ENCODE measurements at regions not wholly inside any gene's neighbourhood (a gene's known extent, or its start where the extent isn't known, plus 50 kb on each side); places are given as distances from the start of the nearest gene placed in this dataset.

DNA sequence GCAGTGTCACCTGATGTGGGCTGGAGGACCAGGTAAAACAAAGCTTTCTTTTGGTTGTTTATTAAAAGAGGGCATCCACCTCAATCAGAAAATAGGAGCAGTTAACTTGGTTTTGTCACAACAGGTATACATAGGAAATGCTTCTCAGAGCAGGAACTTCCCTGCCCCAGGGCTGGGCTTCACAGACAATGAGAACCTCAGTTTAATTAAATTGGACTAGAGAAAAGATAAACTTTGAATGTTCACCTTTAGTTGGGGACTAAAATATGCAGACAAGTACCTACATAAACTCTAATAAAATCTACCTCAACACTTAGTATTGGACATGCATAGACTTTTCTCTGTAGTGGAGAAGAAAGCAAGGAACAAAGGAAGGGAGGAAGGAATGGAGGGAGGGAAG, 392.0 kb downstream of the ENC1 start:
- DNase-seq, result no peak

DNA sequence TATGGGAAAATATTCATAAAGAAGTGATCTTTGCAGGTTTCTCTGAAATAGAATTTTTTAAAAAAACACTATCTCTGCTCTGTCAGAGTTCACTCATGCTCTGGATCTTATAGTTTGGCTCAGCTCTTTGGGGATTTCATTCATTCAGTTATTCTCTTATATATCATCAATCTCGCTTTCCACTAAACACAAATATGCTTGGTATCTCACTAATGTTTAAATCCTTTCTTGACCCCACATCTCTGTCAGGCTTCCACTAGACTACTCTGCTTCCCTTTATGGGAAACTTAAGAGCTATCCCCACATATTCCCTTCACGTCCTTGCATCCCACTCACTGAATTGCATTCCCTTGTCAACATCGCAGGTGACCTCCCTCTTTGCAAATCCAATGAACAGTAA, 396.1 kb downstream of the ENC1 start:
- no peak for DNase-seq

DNA sequence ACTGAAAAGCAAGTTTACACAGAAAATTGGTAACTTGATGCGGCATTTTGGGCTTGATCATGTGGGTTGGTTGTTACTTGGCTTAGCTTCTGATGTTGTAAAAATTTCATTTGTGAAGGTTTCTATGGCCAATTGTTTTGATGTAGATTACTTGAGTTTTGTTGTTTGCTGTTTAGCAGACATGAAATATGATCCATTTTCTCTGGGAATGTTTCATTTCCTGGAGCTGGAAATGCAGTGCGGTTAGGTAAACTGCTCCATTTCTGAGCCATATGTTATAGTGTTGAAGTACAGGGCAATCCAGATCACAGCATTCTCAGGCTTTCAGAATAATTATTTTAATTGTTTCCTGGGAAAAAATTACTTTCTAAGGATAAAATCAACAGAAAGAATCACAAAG, 396.9 kb downstream of the ENC1 start:
- DNase-seq, result no peak

DNA sequence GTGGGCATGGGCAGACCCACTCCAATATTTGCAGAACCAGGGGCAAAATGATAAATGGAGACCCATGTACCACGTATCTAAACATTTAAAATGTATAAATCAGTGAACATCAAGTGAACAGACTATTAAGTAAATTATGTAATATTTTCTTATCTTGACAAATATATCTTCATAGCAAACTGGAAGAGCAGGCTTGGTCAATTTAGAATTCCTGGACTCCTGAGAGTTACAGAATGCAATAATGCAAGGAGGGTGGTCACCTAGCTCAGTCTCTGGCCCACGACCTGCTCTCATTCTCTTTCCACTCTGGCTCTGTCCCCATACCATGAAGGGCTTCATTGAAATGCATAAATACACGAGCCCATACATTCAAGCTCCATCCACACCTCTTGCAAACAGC, 398.0 kb downstream of the ENC1 start:
- DNase-seq, result no peak

DNA sequence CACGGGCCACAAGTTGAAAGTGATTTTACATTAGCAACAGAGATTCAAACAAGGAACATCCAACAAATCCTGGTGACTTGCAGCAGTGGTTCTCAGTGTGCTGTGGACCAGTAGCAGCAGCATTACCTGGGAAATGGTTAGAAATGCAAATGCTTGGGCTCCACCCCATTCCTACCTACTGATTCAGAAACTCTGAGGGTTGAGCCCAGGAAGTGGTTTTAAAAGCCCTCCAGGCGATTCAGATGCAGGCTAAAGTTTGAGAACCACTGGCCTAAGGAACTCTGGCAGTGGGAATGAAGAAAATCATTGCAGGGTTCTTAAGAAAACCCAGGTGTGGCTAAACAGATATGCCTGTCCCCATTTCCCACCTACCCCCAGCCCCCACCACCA, 398.8 kb downstream of the ENC1 start:
- DNase-seq, result no peak

DNA sequence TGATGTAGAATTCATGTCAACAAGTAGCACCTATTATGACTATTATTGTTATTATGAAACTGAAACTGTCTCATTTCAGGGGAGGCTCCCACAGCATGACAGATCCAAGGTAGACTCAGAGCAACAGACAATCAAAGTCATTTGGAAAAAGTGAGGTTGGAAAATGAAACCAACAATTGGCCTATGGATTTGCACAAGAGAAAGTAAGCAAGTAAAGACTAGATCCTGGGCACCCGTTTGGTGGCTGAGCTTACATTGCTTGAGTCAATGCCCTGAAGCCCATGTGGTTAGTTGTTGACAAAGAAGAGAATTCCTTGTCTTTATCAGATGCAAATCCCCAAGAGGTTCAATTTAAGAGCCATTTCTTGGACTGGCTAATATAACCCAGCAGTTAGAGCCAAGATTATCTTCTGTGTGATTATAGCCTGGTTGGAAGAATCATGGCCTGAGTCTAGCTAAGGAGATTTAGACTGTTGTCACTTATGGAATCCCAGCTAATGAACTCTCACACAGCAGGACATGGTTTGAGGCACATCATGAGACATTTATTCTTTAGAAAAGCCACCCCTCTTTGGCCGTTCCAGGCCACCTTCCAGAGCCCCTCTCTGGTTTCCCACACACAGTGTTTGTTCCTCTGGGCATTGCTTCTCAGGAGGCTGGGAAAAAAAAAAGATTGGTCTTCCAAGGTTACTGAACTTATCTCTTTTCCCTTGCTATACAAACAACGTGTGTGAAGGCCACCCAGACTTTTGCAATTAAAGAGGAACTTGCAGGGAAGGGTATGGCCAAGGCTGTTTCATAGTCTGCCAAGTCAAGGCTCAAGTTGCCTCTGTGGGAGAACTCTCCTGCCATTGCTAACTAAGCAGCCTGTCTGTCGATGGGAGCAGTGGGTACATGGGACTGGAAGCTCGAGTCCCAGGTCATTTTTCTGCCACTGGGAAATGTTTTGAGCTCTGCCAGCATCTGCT, 399.5 kb downstream of the ENC1 start:
- DNase-seq, result no peak

DNA sequence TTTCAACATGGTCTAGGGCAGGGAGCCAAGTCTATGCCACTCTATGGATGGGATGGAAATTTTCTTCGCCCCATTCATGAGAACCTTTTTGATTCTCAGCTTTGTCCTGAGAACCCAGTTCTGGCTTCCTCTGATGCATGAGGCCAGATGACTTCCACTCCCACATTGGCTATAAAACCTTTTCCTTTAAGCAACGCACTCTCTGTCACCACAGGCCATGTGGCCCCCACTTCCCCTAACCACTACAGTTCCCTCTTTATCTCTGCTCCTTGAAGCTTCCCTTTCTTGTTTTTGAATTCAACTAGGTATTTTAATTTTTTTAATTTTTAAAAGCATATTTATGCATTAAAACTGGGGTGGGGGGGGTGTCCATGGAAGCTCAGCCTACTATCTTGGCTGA, 401.3 kb downstream of the ENC1 start:
- no peak for DNase-seq

DNA sequence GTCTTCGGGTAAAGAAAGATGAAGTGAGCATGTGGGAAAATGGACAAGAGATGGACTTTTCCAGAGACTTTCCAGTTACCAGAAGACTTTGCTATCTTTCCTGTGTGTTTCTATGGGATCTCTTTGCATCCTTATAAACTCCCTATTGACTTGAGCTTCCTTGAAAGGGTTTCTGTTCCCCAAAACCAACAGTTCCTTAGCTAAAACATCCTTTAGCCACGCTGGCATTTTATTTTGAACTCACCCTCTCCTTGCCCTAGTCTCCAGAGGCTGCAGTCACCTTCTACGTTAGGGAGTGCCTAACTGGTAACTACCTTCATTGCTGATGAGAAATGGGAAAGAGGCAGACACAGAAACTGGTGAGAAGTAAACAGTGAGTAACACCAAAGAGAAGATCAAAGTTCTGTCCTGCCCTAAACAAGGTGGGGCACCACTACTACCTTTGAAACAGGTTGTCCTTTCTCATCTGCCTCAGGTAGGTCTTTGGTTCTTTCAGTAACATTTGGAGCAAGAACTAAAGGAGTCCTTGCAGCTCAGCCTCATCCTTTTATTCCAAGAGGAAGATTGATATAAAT, 402.9 kb downstream of the ENC1 start:
- no peak for DNase-seq

DNA sequence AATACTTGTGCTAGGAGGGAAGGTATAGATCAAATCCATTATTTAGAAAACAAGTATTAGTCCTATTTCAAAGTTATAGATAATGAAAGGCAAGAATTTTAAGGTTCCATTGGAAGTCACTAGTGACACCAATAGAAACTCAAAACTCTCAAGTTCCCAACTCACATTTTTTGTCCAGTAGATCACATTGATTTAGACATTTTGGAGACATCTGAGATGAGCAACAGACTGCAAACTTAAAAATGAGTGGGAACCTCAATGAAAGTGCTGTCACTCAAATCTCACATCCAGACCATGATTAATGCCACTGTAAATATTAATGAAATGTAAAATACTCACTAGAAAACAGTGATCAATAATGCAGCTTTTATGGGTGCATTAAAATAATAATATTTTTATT, 405.0 kb downstream of the ENC1 start:
- no peak for DNase-seq

DNA sequence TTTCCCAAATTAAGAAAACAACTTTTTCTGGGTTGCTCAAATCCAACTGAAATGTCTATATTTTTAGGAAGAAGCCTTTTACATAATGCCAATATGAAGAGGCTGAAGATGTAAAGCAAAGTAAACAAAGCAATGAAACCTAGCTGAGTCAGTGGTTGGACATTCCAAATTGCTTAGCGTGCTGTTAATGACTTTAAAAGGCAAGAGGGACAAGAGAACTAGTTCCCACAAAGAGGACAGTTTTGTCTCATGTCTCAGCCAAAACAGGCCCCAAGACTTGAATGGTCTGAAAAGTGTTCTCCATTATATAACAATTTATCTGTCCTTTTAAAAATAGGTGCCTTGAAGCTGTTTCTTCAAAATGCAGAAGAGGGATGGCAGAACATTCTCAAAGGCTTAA, 407.0 kb downstream of the ENC1 start:
- no peak for DNase-seq

DNA sequence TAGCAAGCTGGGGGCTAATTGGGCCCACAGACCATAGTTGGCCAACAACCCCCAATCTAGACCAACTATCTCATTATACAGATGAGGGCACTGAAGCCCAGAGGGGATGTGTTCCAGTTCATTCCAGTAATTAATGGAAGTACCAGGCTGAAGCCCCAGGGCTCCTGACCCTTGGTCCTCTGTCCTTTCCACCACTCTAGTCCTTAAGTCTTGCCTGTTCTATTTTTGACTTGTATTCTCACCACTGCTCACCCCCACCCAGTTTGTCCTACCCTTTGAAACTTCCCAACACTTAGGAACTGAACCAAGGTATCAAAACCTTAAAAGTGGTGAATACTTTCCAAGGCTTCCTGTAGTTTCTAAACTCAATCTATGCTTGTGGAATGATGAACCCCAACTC, 407.4 kb downstream of the ENC1 start:
- DNase-seq, result no peak

DNA sequence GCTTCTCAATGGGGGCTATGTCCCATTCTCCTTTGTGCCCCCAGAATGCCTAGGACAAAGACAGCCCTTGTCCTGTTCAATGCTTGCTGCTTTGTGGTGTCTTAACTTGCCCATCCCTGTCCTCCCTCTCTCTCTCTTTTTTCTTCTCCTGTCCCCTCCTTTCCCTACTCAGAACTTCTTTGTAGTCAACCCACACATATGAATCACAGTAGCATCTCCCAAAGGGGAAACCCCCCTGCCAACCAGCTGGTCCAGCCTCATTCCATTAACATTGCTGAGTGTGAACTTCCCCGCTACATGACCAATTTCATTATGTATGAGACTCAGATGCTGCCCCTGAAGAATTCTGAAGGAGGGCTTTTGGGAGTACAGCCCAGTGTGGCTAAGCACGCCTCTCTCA, 408.3 kb downstream of the ENC1 start:
- DNase-seq, result peak; percentile 48

DNA sequence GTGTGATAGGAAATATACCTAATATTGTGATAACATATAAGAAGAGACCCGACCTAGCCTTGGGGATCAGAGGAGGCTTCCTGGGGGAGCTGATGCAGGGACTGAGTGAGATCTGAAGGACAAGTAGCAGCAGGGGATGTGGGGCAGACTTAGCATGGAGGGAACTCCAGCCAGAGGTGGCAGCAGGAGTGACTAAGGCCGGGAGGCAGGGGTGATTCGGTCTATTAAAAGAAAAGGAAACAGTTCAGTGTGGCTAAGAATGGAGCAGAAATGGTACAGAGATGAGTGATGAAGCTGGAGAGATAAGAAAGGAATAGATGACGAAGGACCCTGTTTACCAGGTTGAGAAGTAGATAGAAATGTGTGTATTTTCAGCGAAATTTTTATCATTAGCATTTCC, 408.8 kb downstream of the ENC1 start:
- DNase-seq, result no peak

DNA sequence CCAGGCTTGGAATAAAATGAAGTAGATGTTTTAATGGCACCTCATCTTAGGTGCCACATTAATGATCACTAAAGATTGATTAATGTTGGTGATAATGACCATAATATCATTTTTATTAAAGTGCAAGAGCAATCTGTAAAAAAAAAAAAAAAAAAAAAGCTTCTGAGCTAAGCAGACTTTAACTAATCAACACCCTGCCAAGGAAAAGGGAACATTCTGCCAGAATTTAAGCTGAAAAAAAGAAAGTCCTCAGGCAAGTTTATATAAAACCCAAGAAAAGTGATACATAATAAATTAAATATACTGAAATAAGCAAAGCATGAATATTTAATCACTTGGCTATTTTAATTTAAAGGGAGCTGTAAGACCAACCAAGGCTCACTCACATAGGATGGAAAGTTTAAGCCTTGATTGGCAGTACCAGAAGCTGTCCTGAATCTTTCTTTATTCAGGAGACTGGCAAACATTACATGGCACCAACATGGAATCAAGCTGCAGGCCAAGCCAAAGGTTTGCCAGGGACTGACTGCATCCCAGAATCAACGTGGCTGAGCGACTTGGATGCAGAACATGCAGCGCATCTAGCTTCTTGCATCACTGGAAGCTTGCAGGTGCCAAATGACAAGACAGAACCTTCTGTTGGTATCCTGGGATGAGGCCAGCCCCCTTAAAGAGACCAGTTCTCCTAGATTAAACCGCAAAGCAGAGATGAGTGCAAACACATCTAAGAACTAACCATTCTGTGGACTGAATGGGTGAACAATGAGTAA, 413.6 kb downstream of the ENC1 start:
- no peak for DNase-seq

DNA sequence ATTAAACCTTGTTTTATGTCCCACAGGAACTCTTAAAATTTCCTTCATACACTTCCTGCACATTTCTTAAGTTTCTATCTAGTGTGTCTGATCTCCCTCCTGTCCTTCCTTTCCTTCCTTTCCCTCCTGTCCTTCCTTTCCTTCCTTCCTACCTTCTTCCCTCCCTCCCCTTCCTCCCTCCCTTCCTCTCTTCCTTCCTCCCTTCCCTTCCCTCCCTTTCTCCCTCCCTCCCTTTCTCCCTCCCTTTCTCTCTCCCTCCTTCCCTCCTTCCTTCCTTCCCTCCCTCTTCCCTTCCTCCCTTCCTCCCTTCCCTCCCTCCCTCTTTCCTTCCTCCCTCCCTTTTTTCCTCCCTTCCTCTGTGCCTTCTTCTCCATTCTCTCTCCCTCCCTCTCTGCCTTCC, 414.9 kb downstream of the ENC1 start:
- no peak for DNase-seq

DNA sequence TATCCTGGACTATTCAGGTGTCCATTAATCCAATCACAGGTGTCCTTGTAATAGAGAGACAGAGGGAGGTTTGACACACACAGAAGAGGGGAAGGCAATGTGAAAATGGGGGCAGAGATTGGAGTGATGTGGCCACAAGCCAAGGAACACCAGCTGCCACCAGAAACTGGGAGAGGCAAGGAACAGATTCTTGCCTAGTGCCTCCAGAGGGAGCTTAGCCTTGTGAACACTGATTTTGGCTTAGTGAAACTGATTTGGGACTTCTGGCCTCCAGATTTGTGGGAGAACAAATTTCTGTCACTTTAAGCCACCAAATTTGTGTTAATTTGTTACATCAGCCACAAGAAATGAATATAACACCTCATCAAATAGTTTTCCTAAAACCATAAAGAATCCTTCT, 416.2 kb downstream of the ENC1 start:
- no peak for DNase-seq

DNA sequence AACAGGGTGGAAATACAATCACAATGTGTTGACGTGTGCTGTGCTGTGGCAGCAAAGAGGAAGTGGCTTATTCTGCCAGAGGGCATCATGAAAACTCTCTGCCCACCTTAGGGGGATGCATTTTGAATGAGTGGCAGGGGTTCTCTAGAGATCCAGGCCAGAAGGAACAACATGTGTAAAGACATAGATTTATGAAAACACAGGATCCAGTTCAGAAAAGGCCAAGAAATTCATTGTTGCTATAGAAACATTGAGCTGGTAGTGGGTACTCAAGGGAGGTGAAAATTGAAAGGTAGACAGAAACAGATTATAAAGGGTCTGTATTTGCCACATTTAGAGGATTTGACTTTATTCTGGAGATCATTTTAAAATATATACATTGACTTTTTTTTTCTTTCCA, 417.7 kb downstream of the ENC1 start:
- no peak for DNase-seq

DNA sequence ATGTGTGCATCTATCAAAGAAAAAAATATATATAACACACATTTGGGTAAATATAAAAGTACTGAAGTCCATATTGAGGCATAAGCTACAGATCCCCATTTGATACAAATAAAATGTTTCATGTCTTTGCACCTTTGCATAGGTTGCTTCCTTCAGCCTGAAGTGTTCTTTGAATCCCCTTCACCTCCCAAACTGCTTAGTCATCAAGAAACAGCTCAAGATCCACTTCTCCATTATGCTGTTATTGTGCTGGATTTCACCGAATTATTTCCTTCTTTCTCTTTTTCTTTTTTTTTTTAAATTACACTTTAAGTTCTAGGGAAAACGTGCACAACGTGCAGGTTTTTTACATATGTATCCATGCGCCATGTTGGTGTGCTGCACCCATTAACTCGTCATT, 419.1 kb downstream of the ENC1 start:
- DNase-seq, result no peak

DNA sequence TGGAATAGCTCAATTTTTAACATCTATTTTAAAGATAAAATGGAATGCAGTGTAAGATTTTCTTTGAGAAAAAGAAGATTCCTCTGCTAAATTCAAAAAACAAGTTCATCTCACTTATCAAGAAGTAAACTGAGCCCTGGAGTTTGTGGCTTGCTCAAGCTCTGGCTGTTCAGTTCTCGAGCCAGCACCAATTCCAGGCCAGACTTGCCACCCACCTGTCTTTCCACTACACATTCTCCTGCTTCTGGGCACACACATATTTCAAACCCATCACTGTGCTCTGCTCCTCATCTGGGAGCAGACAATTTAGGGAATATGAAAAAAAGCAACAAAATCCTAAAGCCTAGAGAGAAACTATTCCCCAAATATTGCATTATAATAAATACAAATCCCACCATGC, 424.5 kb downstream of the ENC1 start:
- no peak for DNase-seq

DNA sequence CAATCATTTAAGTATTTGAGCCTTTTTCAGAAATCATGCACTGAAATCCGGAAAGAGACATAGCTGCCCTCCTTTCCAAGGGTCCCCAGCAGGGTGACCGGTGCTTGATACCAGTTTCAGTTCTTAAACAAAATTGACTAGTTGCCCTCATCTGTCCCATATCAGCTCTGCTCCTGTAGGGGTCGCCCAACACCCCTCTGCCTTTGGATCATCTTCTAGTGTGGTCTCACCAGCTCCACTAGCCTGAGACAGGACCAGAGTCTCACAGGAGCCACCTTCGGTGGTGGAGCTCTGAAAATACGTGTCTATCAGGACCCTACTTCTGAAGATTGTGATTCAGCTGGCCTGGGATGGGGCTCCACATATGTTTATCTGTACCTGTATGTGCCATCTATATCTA, 428.2 kb downstream of the ENC1 start:
- no peak for DNase-seq

DNA sequence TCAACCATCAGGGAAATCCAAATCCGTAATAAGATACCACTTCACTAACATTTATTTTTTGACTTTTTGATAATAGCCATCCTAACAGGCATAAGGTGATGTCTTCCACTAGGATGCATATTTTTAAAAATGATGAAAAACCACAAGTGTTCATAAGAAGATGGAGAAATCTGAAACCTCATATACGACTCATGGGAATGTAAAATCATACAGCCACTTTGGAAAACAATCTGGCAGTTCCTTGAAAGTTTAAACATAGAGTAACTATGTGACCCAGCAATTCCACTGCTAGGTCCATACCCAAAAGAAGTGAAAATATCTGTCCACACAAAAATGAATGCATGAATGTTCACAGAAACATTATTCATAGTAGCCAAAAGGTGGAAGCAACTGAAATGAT, 431.0 kb downstream of the ENC1 start:
- no peak for DNase-seq

DNA sequence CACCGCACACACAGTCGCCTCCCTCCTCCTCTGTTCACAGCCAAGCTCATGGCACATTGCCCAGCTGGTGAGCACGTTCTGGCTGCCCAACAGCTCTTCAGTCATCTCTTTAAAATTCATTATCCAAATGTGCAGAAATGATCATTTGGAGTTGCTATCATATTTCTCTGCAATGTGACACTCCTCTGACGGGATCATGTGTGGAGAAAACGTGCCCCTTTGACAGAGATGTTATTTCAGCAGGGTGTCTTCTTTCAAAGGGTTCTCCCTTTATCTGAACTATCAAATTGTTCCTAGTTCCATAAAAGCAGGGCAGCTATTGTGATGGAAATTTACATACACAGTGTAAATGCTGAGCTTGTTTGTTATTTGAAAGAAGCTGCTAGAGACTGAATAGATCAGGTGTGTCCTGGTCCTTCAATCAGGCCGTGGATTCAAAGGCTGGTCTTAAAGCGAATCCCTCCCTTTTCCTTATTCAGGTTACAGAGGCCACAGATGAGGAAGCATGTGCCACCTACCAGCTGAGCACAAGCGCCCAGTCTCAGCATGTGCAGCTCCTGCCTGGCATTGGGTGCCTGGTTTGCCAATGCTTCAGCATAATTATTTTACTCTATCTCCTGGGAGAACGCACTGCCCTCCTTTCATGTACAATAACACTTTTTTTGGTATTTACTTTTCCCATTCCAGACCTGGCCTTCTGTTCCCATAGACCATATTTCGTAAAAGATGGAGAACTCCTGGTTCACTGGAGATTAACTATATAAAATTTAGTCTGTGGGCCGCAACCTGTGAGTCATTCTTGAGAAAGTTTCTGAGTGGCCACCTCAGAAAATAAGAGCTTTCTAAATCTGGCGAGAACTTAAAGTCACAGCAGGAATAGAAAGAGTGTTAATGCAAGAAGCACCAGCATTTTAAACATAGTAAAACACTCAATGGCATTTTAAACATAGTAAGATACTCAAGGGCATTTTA, 433.7 kb downstream of the ENC1 start:
- peak; percentile 12 for DNase-seq

Data from amniotic stem cell (primary cell).